ENCODE measurements at regions not wholly inside any gene's neighbourhood (a gene's known extent, or its start where the extent isn't known, plus 50 kb on each side); places are given as distances from the start of the nearest gene placed in this dataset.

GRCh38 chr6:165002358-165002757 is 307.0 kb downstream of the C6orf118 start:
- H3K27me3 ChIP-seq: no peaks in the 10 kb centered on the region
- no peak for ATAC-seq
- intact Hi-C loops (cut with DNase I): no loop called here

GRCh38 chr6:165001502-165002157 is 307.8 kb downstream of the C6orf118 start:
- ATAC-seq: no peak

More at GRCh38 chr6:165002358-165002757, 307.0 kb downstream of the C6orf118 start:
- TF ChIP-seq, protein P1, sequence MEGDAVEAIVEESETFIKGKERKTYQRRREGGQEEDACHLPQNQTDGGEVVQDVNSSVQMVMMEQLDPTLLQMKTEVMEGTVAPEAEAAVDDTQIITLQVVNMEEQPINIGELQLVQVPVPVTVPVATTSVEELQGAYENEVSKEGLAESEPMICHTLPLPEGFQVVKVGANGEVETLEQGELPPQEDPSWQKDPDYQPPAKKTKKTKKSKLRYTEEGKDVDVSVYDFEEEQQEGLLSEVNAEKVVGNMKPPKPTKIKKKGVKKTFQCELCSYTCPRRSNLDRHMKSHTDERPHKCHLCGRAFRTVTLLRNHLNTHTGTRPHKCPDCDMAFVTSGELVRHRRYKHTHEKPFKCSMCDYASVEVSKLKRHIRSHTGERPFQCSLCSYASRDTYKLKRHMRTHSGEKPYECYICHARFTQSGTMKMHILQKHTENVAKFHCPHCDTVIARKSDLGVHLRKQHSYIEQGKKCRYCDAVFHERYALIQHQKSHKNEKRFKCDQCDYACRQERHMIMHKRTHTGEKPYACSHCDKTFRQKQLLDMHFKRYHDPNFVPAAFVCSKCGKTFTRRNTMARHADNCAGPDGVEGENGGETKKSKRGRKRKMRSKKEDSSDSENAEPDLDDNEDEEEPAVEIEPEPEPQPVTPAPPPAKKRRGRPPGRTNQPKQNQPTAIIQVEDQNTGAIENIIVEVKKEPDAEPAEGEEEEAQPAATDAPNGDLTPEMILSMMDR (IDR thresholded peaks at IDR 0.05): no peak
- no peaks in the 10 kb centered on the region for H3K4me1 ChIP-seq
- no peaks in the 10 kb centered on the region for H3K36me3 ChIP-seq
- H3K27ac ChIP-seq: no peak overlapping the region
- no peaks in the 10 kb centered on the region for H3K9me3 ChIP-seq
- H3K4me3 ChIP-seq: no peak overlapping the region
- DNase-seq: no peak

DNA sequence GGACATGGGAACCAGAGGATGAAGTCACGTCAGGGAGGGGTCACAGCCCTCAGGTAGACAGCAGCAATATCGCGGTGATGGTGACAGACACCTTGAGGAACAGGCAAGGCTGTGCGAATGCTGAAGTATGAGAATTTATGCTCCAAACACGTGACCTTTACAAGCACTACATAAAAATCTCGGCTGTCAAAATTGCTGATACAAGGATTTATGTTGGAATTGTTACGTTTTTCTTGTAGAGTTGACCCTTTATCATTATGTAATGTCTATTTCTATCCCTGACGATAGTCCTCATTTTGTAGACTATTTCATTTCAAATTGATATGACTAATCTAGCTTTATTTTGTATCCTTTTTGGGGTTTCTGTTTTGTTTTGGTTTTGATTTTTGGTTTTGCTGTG is 311.1 kb downstream of the C6orf118 start:
- H3K4me3 ChIP-seq: no peak overlapping the region
- no peaks in the 10 kb centered on the region for H3K27me3 ChIP-seq
- H3K27ac ChIP-seq: no peak overlapping the region
- TF ChIP-seq, protein P1 (IDR thresholded peaks at IDR 0.05): no peak
- intact Hi-C loops (cut with DNase I): no loop called here
- ATAC-seq: no peak
- DNase-seq: no peak
- H3K9me3 ChIP-seq: no peaks in the 10 kb centered on the region
- H3K36me3 ChIP-seq: no peaks in the 10 kb centered on the region
- no peaks in the 10 kb centered on the region for H3K4me1 ChIP-seq

More at GRCh38 chr6:165001502-165002157, 307.8 kb downstream of the C6orf118 start:
- Histone ChIP-seq H3K27ac (no peak overlapping the region), H3K4me3 (no peak overlapping the region), H3K4me1 (no peaks in the 10 kb centered on the region), H3K27me3 (no peaks in the 10 kb centered on the region), H3K36me3 (no peaks in the 10 kb centered on the region), H3K9me3 (no peaks in the 10 kb centered on the region)
- intact Hi-C loops (cut with DNase I): no loop called here
- DNase-seq: no peak
- TF ChIP-seq, protein P1 (IDR thresholded peaks at IDR 0.05): no peak

DNA sequence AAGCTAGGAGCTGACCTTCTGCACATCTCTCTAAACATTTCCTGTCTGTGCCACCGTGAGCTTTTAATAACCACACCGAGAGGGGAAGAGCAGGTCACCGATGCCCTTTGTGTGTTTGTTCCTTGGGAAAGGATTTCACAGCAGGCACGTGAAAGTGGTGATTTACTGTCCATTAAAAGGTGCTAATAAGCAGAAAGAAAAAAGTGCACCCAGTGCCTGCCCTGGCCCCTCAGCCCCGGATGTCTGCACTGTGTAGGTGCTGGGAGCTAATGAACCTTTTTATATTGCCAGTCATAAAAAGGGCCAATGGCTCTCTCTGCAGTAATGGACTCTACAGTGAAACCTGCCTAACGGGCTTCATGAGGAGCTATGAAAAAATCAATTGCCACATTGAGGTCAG is 312.6 kb downstream of the C6orf118 start:
- TF ChIP-seq, protein P1 (IDR thresholded peaks at IDR 0.05): no peak
- Histone ChIP-seq H3K27me3 (no peaks in the 10 kb centered on the region), H3K9me3 (no peaks in the 10 kb centered on the region), H3K27ac (no peak overlapping the region), H3K4me3 (no peak overlapping the region), H3K36me3 (no peaks in the 10 kb centered on the region), H3K4me1 (no peaks in the 10 kb centered on the region)
- DNase-seq: no peak
- ATAC-seq: no peak
- intact Hi-C loops (cut with DNase I): no loop called here

DNA sequence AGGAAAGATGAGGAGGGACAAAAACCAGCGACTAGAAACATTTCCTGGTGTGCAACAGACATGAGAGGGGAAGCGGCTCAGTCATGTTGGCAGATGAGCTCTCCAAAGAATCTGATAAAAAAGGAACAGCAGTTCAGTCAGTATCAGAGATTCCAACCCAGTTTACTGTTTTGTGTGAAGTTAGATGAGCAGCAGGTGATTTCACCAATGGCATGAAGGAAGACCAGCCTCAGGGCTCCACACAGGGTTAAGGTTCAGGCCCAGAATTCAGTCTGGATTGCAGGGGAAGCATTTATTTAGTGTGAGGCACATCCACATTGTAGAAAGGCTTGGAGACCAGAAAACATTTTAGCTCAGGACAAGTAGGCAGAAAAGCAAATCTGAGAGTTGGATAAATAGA is 317.8 kb downstream of the C6orf118 start:
- Histone ChIP-seq H3K36me3 (no peaks in the 10 kb centered on the region), H3K27me3 (no peaks in the 10 kb centered on the region), H3K27ac (no peak overlapping the region), H3K4me3 (no peak overlapping the region), H3K9me3 (no peaks in the 10 kb centered on the region), H3K4me1 (no peaks in the 10 kb centered on the region)
- no peak for ATAC-seq
- intact Hi-C loops (cut with DNase I): no loop called here
- no peak for DNase-seq
- TF ChIP-seq, protein P1 (IDR thresholded peaks at IDR 0.05): no peak

DNA sequence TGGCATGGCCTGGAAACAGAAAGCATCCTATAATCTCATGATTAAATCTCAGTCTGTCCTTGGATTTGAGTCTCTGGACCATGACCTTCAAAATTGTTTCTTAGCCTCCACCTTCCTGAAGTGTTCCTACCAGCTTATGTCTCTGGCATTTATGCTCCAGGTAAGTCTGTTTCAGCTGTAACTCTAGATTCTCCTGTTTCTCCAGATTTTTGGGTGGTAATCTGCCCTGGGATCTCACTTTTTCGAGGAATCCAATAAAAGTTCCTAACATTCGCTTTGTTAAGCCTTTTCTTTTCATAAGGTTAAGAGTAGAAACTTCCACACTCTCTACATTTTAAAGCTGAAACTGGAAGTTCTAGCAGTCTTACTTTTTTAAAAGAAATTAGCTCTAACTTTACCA is 318.5 kb downstream of the C6orf118 start:
- ATAC-seq (no peak), DNase-seq (no peak)
- H3K36me3 ChIP-seq: no peaks in the 10 kb centered on the region
- no peaks in the 10 kb centered on the region for H3K9me3 ChIP-seq
- H3K27me3 ChIP-seq: no peaks in the 10 kb centered on the region
- TF ChIP-seq, protein P1 (IDR thresholded peaks at IDR 0.05): no peak
- intact Hi-C loops (cut with DNase I): no loop called here
- H3K27ac ChIP-seq: no peak overlapping the region
- no peak overlapping the region for H3K4me3 ChIP-seq
- H3K4me1 ChIP-seq: no peaks in the 10 kb centered on the region
